ENCODE measurements at regions not wholly inside any gene's neighbourhood (a gene's known extent, or its start where the extent isn't known, plus 50 kb on each side); places are given as distances from the start of the nearest gene placed in this dataset.

GRCh38 chr2:21420553-21421335, 297.0 kb downstream of the TDRD15 start:
- no peak overlapping the region for H3K9ac ChIP-seq
- no peak overlapping the region for H3K27ac ChIP-seq
- H3K27me3 ChIP-seq = no peaks in the 10 kb centered on the region
- no peak overlapping the region for H3K4me2 ChIP-seq
- H4K20me1 ChIP-seq = no peaks in the 10 kb centered on the region
- peaks cover 0 to 19% (median 0%) of the 10 kb centered on the region in 11 experiments; a peak in 7 of 22 replicates for H3K9me3 ChIP-seq (replicated peaks in 1 of 11)
- no peak overlapping the region for H3K4me3 ChIP-seq
- H3K4me1 ChIP-seq = peaks cover 0 to 15% (median 10%) of the 10 kb centered on the region in 10 experiments; a peak in 15 of 20 replicates
- no peaks in the 10 kb centered on the region for H3K36me3 ChIP-seq
- TF ChIP-seq Cebpa-rat (IDR thresholded peaks at IDR 0.05) = no peak

GRCh38 chr2:21422050-21422449, 298.3 kb downstream of the TDRD15 start:
- H3K4me1 ChIP-seq = peaks cover 2 to 19% (median 10%) of the 10 kb centered on the region in 10 experiments; a peak in 18 of 20 replicates
- H3K27me3 ChIP-seq = no peaks in the 10 kb centered on the region
- no peak overlapping the region for H3K27ac ChIP-seq
- H3K4me3 ChIP-seq = no peak overlapping the region
- H3K36me3 ChIP-seq = no peaks in the 10 kb centered on the region
- peaks cover 0 to 10% (median 0%) of the 10 kb centered on the region in 11 experiments; a peak in 5 of 22 replicates for H3K9me3 ChIP-seq (replicated peaks in 1 of 11)
- H4K20me1 ChIP-seq = no peaks in the 10 kb centered on the region
- H3K9ac ChIP-seq = no peak overlapping the region
- TF ChIP-seq Cebpa-rat (IDR thresholded peaks at IDR 0.05) = no peak
- no peak overlapping the region for H3K4me2 ChIP-seq

- H3K4me2 ChIP-seq = peak overlapping the region in 6 of 11 experiments; percentile 29 to 66 (median 42); a peak in 8 of 22 replicates
- H3K4me3 ChIP-seq = no peak overlapping the region
- H3K9me3 ChIP-seq (replicated peaks in 1 of 11) = peaks cover 0 to 11% (median 0%) of the 10 kb centered on the region in 11 experiments; a peak in 6 of 22 replicates
- no peaks in the 10 kb centered on the region for H4K20me1 ChIP-seq
- H3K27me3 ChIP-seq = no peaks in the 10 kb centered on the region
- TF ChIP-seq Cebpa-rat (IDR thresholded peaks at IDR 0.05) = no peak
- H3K27ac ChIP-seq = no peak overlapping the region; a peak in 1 of 22 replicates
- H3K4me1 ChIP-seq = peaks cover 11 to 28% (median 19%) of the 10 kb centered on the region in 10 experiments
- H3K36me3 ChIP-seq = no peaks in the 10 kb centered on the region
- no peak overlapping the region for H3K9ac ChIP-seq
These were observed 299.2 kb downstream of the TDRD15 start for GRCh38 chr2:21422724-21423522.

DNA sequence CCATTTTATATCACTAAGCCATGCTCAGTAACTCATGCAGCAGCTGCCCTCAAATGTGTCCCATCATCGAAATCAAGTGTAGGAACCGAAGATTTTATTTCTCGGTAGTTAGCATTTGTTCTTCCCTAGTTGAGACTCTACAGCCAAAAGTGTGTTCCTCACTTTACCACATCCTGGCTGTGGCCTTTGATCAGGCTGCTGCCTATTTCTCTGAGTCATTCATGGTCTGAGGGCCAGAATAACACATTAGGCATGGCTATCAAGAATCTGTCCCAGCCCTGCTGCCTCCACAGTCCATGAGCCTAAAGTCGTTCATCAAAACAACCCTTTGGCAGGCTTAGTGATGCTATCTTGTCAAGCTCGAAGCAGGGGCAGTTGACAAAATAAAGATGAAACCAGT, 300.1 kb downstream of the TDRD15 start:
- Histone ChIP-seq H3K4me1 (peaks cover 13 to 29% (median 20%) of the 10 kb centered on the region in 10 experiments), H3K27ac (no peak overlapping the region; a peak in 1 of 22 replicates), H3K4me3 (no peak overlapping the region), H3K9ac (no peak overlapping the region), H3K9me3 (replicated peaks in 1 of 11) (peaks cover 0 to 16% (median 5%) of the 10 kb centered on the region in 11 experiments; a peak in 7 of 22 replicates), H3K36me3 (no peaks in the 10 kb centered on the region), H3K27me3 (no peaks in the 10 kb centered on the region), H4K20me1 (no peaks in the 10 kb centered on the region), H3K4me2 (peak overlapping the region; percentile 12 to 66 (median 33); a peak in 20 of 22 replicates)
- TF ChIP-seq Cebpa-rat (IDR thresholded peaks at IDR 0.05) = no peak

GRCh38 chr2:21424375-21424774, 300.6 kb downstream of the TDRD15 start:
- Histone ChIP-seq H3K4me3 (no peak overlapping the region), H3K4me2 (peak overlapping the region in 9 of 11 experiments; percentile 24 to 66 (median 35); a peak in 8 of 22 replicates), H3K27me3 (no peaks in the 10 kb centered on the region), H3K36me3 (no peaks in the 10 kb centered on the region), H3K27ac (no peak overlapping the region), H4K20me1 (no peaks in the 10 kb centered on the region), H3K4me1 (peaks cover 13 to 29% (median 20%) of the 10 kb centered on the region in 10 experiments), H3K9ac (no peak overlapping the region), H3K9me3 (replicated peaks in 1 of 11) (peaks cover 0 to 16% (median 5%) of the 10 kb centered on the region in 11 experiments; a peak in 7 of 22 replicates)
- no peak for TF ChIP-seq Cebpa-rat (IDR thresholded peaks at IDR 0.05)

DNA sequence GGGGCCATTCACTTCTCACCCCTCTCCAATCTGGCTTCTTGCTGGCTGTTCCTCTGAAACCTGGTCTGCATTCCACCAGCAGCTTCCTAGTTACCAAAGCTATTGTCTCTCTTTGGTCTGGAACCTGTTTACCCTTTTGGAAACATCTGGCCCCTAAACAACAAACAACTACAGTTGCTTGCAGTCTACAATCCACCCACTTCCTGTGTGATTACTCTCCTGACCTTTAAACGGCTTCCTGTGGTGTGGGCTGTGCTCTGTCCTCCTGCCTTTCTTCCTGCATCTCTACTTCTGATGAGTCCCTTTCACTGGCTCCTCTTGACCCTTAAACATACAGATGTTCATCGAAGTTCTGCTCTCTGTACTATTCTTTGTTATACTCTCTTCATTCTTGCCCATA, 303.8 kb downstream of the TDRD15 start:
- H3K27ac ChIP-seq = peak overlapping the region in 2 of 11 experiments; percentile 24 to 36; a peak in 4 of 22 replicates

DNA sequence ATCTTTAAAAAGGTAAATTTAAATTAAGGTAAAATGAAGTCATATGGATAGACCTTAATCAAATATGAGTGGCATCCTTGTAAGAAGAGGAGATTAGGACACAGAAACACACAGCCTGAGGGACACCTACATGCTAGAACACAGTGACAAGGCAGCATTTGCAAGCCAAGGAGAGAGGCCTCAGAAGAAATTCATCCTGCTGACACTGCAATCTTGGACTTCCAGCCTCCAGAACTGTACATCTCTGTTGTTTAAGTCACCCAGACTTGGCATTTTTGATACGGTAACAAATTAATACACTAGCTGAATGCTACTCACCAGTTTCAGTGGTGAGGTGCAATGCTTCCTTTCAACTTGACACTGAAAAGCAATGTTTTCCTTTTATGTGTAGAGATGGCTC, 305.0 kb downstream of the TDRD15 start:
- Histone ChIP-seq H3K9me3 (replicated peaks in 1 of 11) (peaks cover 0 to 11% (median 4%) of the 10 kb centered on the region in 11 experiments; a peak in 8 of 22 replicates), H3K36me3 (no peaks in the 10 kb centered on the region), H3K4me1 (peaks cover 13 to 21% (median 16%) of the 10 kb centered on the region in 10 experiments), H3K4me2 (no peak overlapping the region), H3K4me3 (no peak overlapping the region), H3K27ac (no peak overlapping the region), H3K9ac (no peak overlapping the region), H4K20me1 (no peaks in the 10 kb centered on the region), H3K27me3 (no peaks in the 10 kb centered on the region)
- no peak for TF ChIP-seq Cebpa-rat (IDR thresholded peaks at IDR 0.05)

More for the DNA sequence above, 303.8 kb downstream of the TDRD15 start:
- Histone ChIP-seq H3K4me1 (peaks cover 13 to 29% (median 20%) of the 10 kb centered on the region in 10 experiments), H3K9ac (no peak overlapping the region), H3K9me3 (replicated peaks in 1 of 11) (peaks cover 0 to 14% (median under 1%) of the 10 kb centered on the region in 11 experiments; a peak in 6 of 22 replicates), H3K27me3 (no peaks in the 10 kb centered on the region), H3K4me2 (peak overlapping the region; percentile 19 to 64 (median 52)), H3K36me3 (no peaks in the 10 kb centered on the region), H4K20me1 (no peaks in the 10 kb centered on the region), H3K4me3 (no peak overlapping the region)
- TF ChIP-seq Cebpa-rat (IDR thresholded peaks at IDR 0.05) = no peak

DNA sequence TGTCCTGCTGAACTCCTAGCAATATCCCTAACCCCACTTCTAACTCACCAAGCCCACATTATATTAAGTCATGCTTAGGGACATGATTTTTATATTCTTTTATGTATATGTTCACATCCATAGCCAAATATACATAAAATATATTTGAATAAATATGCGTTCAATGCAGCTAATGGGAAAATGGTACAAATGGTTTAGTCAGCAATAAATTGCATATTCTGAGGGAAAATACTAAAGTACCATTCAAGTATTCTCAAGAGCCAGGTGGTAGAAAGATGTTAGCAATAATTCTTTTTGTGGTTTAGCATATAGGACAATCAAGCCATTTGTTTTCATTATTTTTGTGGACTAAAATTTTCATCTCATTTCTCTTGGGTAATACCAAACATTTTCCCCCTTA, 306.0 kb downstream of the TDRD15 start:
- Histone ChIP-seq H3K9ac (no peak overlapping the region), H3K4me2 (no peak overlapping the region), H3K36me3 (no peaks in the 10 kb centered on the region), H3K4me3 (no peak overlapping the region), H3K4me1 (peaks cover 8 to 14% (median 11%) of the 10 kb centered on the region in 10 experiments; a peak in 19 of 20 replicates), H3K27me3 (no peaks in the 10 kb centered on the region), H3K27ac (no peak overlapping the region), H3K9me3 (replicated peaks in 1 of 11) (peaks cover 6 to 21% (median 12%) of the 10 kb centered on the region in 11 experiments; a peak in 17 of 22 replicates), H4K20me1 (no peaks in the 10 kb centered on the region)
- TF ChIP-seq Cebpa-rat (IDR thresholded peaks at IDR 0.05) = no peak

GRCh38 chr2:21431078-21431477, 307.3 kb downstream of the TDRD15 start:
- Histone ChIP-seq H3K4me2 (no peak overlapping the region), H3K4me3 (no peak overlapping the region), H3K27ac (no peak overlapping the region), H3K36me3 (no peaks in the 10 kb centered on the region), H3K4me1 (peaks cover 8 to 14% (median 11%) of the 10 kb centered on the region in 10 experiments; a peak in 19 of 20 replicates), H3K9ac (no peak overlapping the region), H3K27me3 (no peaks in the 10 kb centered on the region), H3K9me3 (replicated peaks in 1 of 11) (peaks cover 6 to 25% (median 17%) of the 10 kb centered on the region in 11 experiments; a peak in 17 of 22 replicates), H4K20me1 (no peaks in the 10 kb centered on the region)
- TF ChIP-seq Cebpa-rat (IDR thresholded peaks at IDR 0.05) = no peak
